OCI-LY7 (cell line): ENCODE measurements at regions not wholly inside any gene's neighbourhood (a gene's known extent, or its start where the extent isn't known, plus 50 kb on each side); places are given as distances from the start of the nearest gene placed in this dataset.

ENCODE experiments used
- BruUV-seq: library from RNA; stranded (reverse); fragments of 400-500 nt; replicated peaks from 2 replicates; lab custom pipeline; 2021; lab: Mats Ljungman, UMichigan
- CTCF ChIA-PET: fragments of 300-600 bp; sonication (Branson Sonifier 250); formaldehyde crosslinking; loops from one replicate; lab custom pipeline; 2022; ENCODE audit warnings: antibody characterized with exemption; ENCODE audit not compliant: unreplicated experiment; lab: Charles Lee
- POLR2A ChIA-PET: fragments of 300-600 bp; sonication (Branson Sonifier 250); formaldehyde crosslinking; loops from one replicate; lab custom pipeline; 2022; ENCODE audit warnings: antibody characterized with exemption; lab: Charles Lee
- DNase-seq: peaks from one replicate; pipeline ENCODE4 v3.0.0-alpha.2; 2015; ENCODE audit warnings: low spot score
- H2AFZ ChIP-seq: fragments of 200-600 bp; sonication (generic), shearing (Covaris generic); 2 replicates; pipeline ENCODE4 v1.6.1; 2014; ENCODE audit warnings: mild to moderate bottlenecking, antibody characterized with exemption, low read length, moderate library complexity
- H3K27ac ChIP-seq: fragments of 200-600 bp; sonication (generic); 2 replicates; pipeline ENCODE4 v1.5.1; 2014; ENCODE audit warnings: mixed run types, low read depth, mild to moderate bottlenecking, moderate library complexity, low read length, inconsistent platforms; ENCODE audit not compliant: poor library complexity, severe bottlenecking
- H3K36me3 ChIP-seq: fragments of 200-600 bp; sonication (generic); 2 replicates; pipeline ENCODE4 v1.6.1; 2014; ENCODE audit warnings: mild to moderate bottlenecking, antibody characterized with exemption, low read length, moderate library complexity, mixed read lengths; ENCODE audit not compliant: insufficient read depth
- H3K4me1 ChIP-seq: fragments of 200-600 bp; sonication (generic); 2 replicates; pipeline ENCODE4 v1.5.1; 2014; ENCODE audit warnings: mild to moderate bottlenecking, low read length; ENCODE audit not compliant: insufficient read depth, poor library complexity, severe bottlenecking
- H3K4me2 ChIP-seq: fragments of 200-600 bp; sonication (generic); 2 replicates; pipeline ENCODE4 v1.6.1; 2014; ENCODE audit warnings: mild to moderate bottlenecking, low read length
- H3K4me3 ChIP-seq: fragments of 200-600 bp; sonication (generic); 2 replicates; pipeline ENCODE4 v1.5.1; 2014; ENCODE audit warnings: mild to moderate bottlenecking, low read depth, low read length; ENCODE audit not compliant: poor library complexity, severe bottlenecking
- H3K79me2 ChIP-seq: fragments of 200-600 bp; sonication (generic); 2 replicates; pipeline ENCODE4 v1.6.1; 2016; ENCODE audit warnings: low read depth, mild to moderate bottlenecking, low read length, moderate library complexity, mixed read lengths; ENCODE audit not compliant: insufficient read depth
- H3K9me2 ChIP-seq: fragments of 200-600 bp; sonication (generic); 2 replicates; pipeline ENCODE4 v1.6.1; 2016; ENCODE audit warnings: mild to moderate bottlenecking, low read length, mixed read lengths; ENCODE audit not compliant: insufficient read depth
- H3K9me3 ChIP-seq: fragments of 200-600 bp; sonication (generic); 2 replicates; pipeline ENCODE4 v1.6.1; 2014; ENCODE audit warnings: mild to moderate bottlenecking, mixed run types, low read length, mixed read lengths
- H4K20me1 ChIP-seq: fragments of 200-600 bp; sonication (generic); 2 replicates; pipeline ENCODE4 v1.6.1; 2014; ENCODE audit warnings: mild to moderate bottlenecking, antibody characterized with exemption, low read length, moderate library complexity, mixed read lengths; ENCODE audit not compliant: insufficient read depth
- CTCF ChIP-seq: fragments of 200-600 bp; sonication (generic); conservative IDR thresholded peaks from 2 replicates; pipeline ENCODE4 v1.5.1; 2014; ENCODE audit warnings: mild to moderate bottlenecking, antibody characterized with exemption, low read length, moderate library complexity, mixed read lengths
- EZH2phosphoT487 ChIP-seq: fragments of 200-600 bp; sonication (generic); IDR thresholded peaks from 2 replicates; pipeline ENCODE4 v1.6.1; 2018; ENCODE audit warnings: low read depth, borderline replicate concordance, mild to moderate bottlenecking, mixed run types, antibody characterized with exemption, low read length, moderate library complexity, mixed read lengths
- intact Hi-C: fragments of 100-400 bp; cut with micrococcal nuclease; formaldehyde crosslinking; loops from one replicate; pipeline ENCODE4 v1.10.0; 2022; ENCODE audit not compliant: unreplicated experiment

- no peak overlapping the region for H3K4me3 ChIP-seq
- DNase-seq, result no peak
- intact Hi-C loops, result no loop called here
- H3K79me2 ChIP-seq, result no peaks in the 10 kb centered on the region
- H3K9me3 ChIP-seq, result no peaks in the 10 kb centered on the region
- BruUV-seq, result no TSS peak
- TF ChIP-seq EZH2phosphoT487 (no peak), CTCF (no peak)
- H3K4me2 ChIP-seq, result no peak overlapping the region
- 0 out of 2 replicates have a peak, but pooled peaks cover 5% of the 10 kb centered on the region for H3K9me2 ChIP-seq
- H2AFZ ChIP-seq, result no peak overlapping the region
- no peaks in the 10 kb centered on the region for H3K36me3 ChIP-seq
- no peaks in the 10 kb centered on the region for H3K4me1 ChIP-seq
- CTCF ChIA-PET, result no interaction called here
- POLR2A ChIA-PET, result interaction anchor here (0.6 kb wide), 1 partner anchor 35 kb away, joined by 3 read pairs; no protein-coding TSS in a partner anchor
- H4K20me1 ChIP-seq, result no peaks in the 10 kb centered on the region
- H3K27ac ChIP-seq, result no peak overlapping the region
Observed at GRCh38 chr3:22940285-22940684, 262.8 kb upstream of the UBE2E2 start.

- no peak for DNase-seq
- Histone ChIP-seq H3K9me2 (no peaks in the 10 kb centered on the region; the same call in 1 of the 2 replicates), H4K20me1 (no peaks in the 10 kb centered on the region), H3K79me2 (no peaks in the 10 kb centered on the region), H3K27ac (no peak overlapping the region), H3K4me3 (no peak overlapping the region), H2AFZ (no peak overlapping the region), H3K4me1 (no peaks in the 10 kb centered on the region), H3K36me3 (no peaks in the 10 kb centered on the region), H3K4me2 (no peak overlapping the region), H3K9me3 (no peaks in the 10 kb centered on the region)
- POLR2A ChIA-PET, result interaction anchor here (0.6 to 1.4 kb wide), 4 partner anchors 9 to 334 kb away, joined by 3 to 4 read pairs (median 3); no protein-coding TSS in a partner anchor
- no TSS peak for BruUV-seq
- TF ChIP-seq EZH2phosphoT487 (no peak), CTCF (no peak)
- intact Hi-C loops, result no loop called here
- CTCF ChIA-PET, result no interaction called here
Observed at GRCh38 chr3:22942981-22943380, 260.1 kb upstream of the UBE2E2 start.

- Histone ChIP-seq H3K9me2 (no peaks in the 10 kb centered on the region; the same call in 1 of the 2 replicates), H3K4me1 (no peaks in the 10 kb centered on the region), H3K27ac (no peak overlapping the region), H3K36me3 (no peaks in the 10 kb centered on the region), H4K20me1 (no peaks in the 10 kb centered on the region), H3K9me3 (no peaks in the 10 kb centered on the region), H3K4me3 (no peak overlapping the region), H3K4me2 (no peak overlapping the region), H3K79me2 (no peaks in the 10 kb centered on the region), H2AFZ (no peak overlapping the region)
- ChIA-PET POLR2A (no interaction called here), CTCF (no interaction called here)
- no TSS peak for BruUV-seq
- intact Hi-C loops, result no loop called here
- TF ChIP-seq CTCF (no peak), EZH2phosphoT487 (no peak)
- no peak for DNase-seq
Observed at GRCh38 chr3:22947851-22948250, 255.3 kb upstream of the UBE2E2 start.
